Endothelial cell of umbilical vein (primary cell): ENCODE measurements at regions not wholly inside any gene's neighbourhood (a gene's known extent, or its start where the extent isn't known, plus 50 kb on each side); places are given as distances from the start of the nearest gene placed in this dataset.

Experiments used
- EZH2 ChIP-seq: IDR thresholded peaks from 2 replicates; pipeline ENCODE4 v1.6.1; 2012; ENCODE audit warnings: borderline replicate concordance, low read depth, mild to moderate bottlenecking, moderate library complexity, low read length, inconsistent platforms; ENCODE audit not compliant: severe bottlenecking
- FOS ChIP-seq: IDR thresholded peaks from 2 replicates; pipeline ENCODE4 v1.6.1; 2011; ENCODE audit warnings: mild to moderate bottlenecking, low read length, moderate library complexity, borderline replicate concordance; ENCODE audit not compliant: insufficient read depth
- GATA2 ChIP-seq: IDR thresholded peaks from 2 replicates; pipeline ENCODE4 v1.7.0; 2011; ENCODE audit warnings: low read depth, mild to moderate bottlenecking, moderate library complexity, mixed read lengths, low read length; ENCODE audit not compliant: insufficient read length, insufficient read depth
- JUN ChIP-seq: IDR thresholded peaks from 2 replicates; pipeline ENCODE4 v1.6.1; 2011; ENCODE audit warnings: borderline replicate concordance, low read depth; ENCODE audit not compliant: insufficient read length, insufficient read depth
- MYC ChIP-seq: IDR thresholded peaks from one replicate; pipeline ENCODE4 v1.6.1; 2011; ENCODE audit warnings: mild to moderate bottlenecking, low read depth, low read length
- POLR2A ChIP-seq: IDR thresholded peaks from 2 replicates; pipeline ENCODE4 v1.6.1; 2012; ENCODE audit warnings: low read depth, mild to moderate bottlenecking, control low read depth, low read length
- POLR2AphosphoS5 ChIP-seq: IDR thresholded peaks from 2 replicates; pipeline ENCODE4 v1.6.1; 2012; ENCODE audit warnings: low read depth, mild to moderate bottlenecking, control low read depth, low read length, moderate library complexity; ENCODE audit not compliant: insufficient read depth
- TF ChIP-seq, protein P1 (sequence below), 2 donors: IDR thresholded peaks; 1 replicate in 1 of 2; 2 replicates in 1 of 2; pipeline ENCODE4 v1.5.1; 2011; ENCODE audit warnings: low read length in 2 of 2, mild to moderate bottlenecking in 2 of 2, moderate library complexity in 2 of 2, control low read depth in 1 of 2, inconsistent platforms in 1 of 2, low read depth in 1 of 2; ENCODE audit not compliant: insufficient read depth in 1 of 2; ENCODE audit errors: extremely low read depth in 1 of 2
- TF ChIP-seq, protein P2 (sequence below): IDR thresholded peaks from 2 replicates; pipeline ENCODE4 v1.6.1; 2011; ENCODE audit not compliant: insufficient read depth, insufficient read length

DNA sequence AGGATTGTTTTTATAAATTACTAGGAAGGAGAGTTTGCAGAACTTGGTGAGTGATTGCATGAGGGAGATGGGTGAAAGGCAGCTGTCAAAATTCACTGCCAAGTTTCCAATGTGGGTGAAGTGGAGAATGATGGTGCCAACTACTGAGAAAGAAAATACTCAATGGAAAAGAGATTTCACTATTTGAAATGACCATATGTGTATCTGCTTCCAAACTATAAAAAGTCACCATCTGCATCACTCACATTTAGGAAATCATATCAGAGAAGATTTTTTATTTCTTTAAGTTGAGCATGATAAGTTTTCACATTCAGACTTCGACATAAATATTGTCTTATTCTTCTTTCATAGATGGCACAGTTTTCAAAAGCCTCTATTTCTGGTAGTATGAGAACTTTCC, 570.0 kb upstream of the DSEL start:
- no peak for TF ChIP-seq EZH2
- TF ChIP-seq, protein P1, sequence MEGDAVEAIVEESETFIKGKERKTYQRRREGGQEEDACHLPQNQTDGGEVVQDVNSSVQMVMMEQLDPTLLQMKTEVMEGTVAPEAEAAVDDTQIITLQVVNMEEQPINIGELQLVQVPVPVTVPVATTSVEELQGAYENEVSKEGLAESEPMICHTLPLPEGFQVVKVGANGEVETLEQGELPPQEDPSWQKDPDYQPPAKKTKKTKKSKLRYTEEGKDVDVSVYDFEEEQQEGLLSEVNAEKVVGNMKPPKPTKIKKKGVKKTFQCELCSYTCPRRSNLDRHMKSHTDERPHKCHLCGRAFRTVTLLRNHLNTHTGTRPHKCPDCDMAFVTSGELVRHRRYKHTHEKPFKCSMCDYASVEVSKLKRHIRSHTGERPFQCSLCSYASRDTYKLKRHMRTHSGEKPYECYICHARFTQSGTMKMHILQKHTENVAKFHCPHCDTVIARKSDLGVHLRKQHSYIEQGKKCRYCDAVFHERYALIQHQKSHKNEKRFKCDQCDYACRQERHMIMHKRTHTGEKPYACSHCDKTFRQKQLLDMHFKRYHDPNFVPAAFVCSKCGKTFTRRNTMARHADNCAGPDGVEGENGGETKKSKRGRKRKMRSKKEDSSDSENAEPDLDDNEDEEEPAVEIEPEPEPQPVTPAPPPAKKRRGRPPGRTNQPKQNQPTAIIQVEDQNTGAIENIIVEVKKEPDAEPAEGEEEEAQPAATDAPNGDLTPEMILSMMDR (IDR thresholded peaks at IDR 0.05; ENCODE audit: extremely low read depth in 1 of 2, insufficient read depth in 1 of 2, low read depth in 1 of 2, low read length in 2 of 2) = no peak
- TF ChIP-seq, protein P2, sequence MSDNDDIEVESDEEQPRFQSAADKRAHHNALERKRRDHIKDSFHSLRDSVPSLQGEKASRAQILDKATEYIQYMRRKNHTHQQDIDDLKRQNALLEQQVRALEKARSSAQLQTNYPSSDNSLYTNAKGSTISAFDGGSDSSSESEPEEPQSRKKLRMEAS = no peak
- no peak for TF ChIP-seq POLR2AphosphoS5
- no peak for TF ChIP-seq POLR2A
- no peak for TF ChIP-seq JUN
- TF ChIP-seq GATA2 = no peak
- TF ChIP-seq MYC = no peak
- no peak for TF ChIP-seq FOS
